ENCODE measurements at regions not wholly inside any gene's neighbourhood (a gene's known extent, or its start where the extent isn't known, plus 50 kb on each side); places are given as distances from the start of the nearest gene placed in this dataset.

- ATAC-seq (no peak), DNase-seq (ENCODE audit: low spot score) (no peak)
- H3K4me3 Mint-ChIP-seq: no peak overlapping the region
- H3K36me3 Mint-ChIP-seq: no peaks in the 10 kb centered on the region
- no peaks in the 10 kb centered on the region for H3K27me3 Mint-ChIP-seq (ENCODE audit: low read depth)
- H3K9me3 Mint-ChIP-seq: no peaks in the 10 kb centered on the region
- H3K4me1 Mint-ChIP-seq: peaks cover 10% of the 10 kb centered on the region
- no peak overlapping the region; the same call in 1 of the 2 replicates for H3K27ac Mint-ChIP-seq
- ChIA-PET CTCF (no interaction called here), POLR2A (no interaction called here)
- TF ChIP-seq SOX15 (CRISPR knock-in tag; IDR thresholded peaks at IDR 0.05) (no peak), FOXP1 (CRISPR knock-in tag; IDR thresholded peaks at IDR 0.05; ENCODE audit: borderline replicate concordance) (no peak), TEAD1 (CRISPR knock-in tag; IDR thresholded peaks at IDR 0.05) (no peak), ZNF232 (CRISPR knock-in tag; IDR thresholded peaks at IDR 0.05) (no peak), ZNF219 (CRISPR knock-in tag; IDR thresholded peaks at IDR 0.05; ENCODE audit: borderline replicate concordance) (no peak), ZNF425 (CRISPR knock-in tag; conservative IDR thresholded peaks at IDR 0.05) (no peak), STAT6 (CRISPR knock-in tag; conservative IDR thresholded peaks at IDR 0.05; ENCODE audit: low read depth) (no peak)
- TF ChIP-seq, protein P1, sequence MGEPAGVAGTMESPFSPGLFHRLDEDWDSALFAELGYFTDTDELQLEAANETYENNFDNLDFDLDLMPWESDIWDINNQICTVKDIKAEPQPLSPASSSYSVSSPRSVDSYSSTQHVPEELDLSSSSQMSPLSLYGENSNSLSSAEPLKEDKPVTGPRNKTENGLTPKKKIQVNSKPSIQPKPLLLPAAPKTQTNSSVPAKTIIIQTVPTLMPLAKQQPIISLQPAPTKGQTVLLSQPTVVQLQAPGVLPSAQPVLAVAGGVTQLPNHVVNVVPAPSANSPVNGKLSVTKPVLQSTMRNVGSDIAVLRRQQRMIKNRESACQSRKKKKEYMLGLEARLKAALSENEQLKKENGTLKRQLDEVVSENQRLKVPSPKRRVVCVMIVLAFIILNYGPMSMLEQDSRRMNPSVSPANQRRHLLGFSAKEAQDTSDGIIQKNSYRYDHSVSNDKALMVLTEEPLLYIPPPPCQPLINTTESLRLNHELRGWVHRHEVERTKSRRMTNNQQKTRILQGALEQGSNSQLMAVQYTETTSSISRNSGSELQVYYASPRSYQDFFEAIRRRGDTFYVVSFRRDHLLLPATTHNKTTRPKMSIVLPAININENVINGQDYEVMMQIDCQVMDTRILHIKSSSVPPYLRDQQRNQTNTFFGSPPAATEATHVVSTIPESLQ (CRISPR knock-in tag; IDR thresholded peaks at IDR 0.05): no peak
These were observed 172.1 kb downstream of the ETNK1 start for GRCh38 chr12:22796941-22797630.

DNA sequence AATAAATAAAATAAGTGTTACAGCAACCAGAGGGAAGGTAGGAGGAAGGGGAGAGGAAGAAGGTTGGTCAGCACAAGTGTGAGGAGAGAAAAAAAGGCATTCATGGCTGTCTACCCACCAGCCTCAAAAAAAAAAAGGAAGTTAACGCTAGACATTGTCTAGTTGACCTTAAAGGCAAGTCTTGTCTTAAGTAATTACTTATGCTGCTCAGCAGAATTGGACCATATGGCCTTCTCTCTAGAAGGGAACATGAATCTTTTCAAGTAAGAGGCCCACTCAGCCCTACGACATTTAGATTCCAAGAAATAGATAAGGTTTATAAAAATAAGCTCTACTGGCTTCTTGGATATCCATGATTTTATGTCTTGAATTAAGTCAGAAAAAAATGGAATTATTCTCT, 172.7 kb downstream of the ETNK1 start:
- Mint-ChIP-seq H3K4me3 (no peak overlapping the region), H3K9me3 (no peaks in the 10 kb centered on the region), H3K27me3 (ENCODE audit: low read depth) (no peaks in the 10 kb centered on the region), H3K36me3 (no peaks in the 10 kb centered on the region), H3K4me1 (peaks cover 10% of the 10 kb centered on the region), H3K27ac (no peak overlapping the region)
- ChIA-PET CTCF (no interaction called here), POLR2A (no interaction called here)
- ATAC-seq: no peak
- DNase-seq (ENCODE audit: low spot score): no peak
- TF ChIP-seq E2F1 (CRISPR knock-in tag; IDR thresholded peaks at IDR 0.05): no peak
- no peak for TF ChIP-seq ZNF512 (CRISPR knock-in tag; IDR thresholded peaks at IDR 0.05; ENCODE audit: borderline replicate concordance)
- TF ChIP-seq NR3C1 (CRISPR knock-in tag; conservative IDR thresholded peaks at IDR 0.05; ENCODE audit: low read depth): no peak
- TF ChIP-seq, protein P2, sequence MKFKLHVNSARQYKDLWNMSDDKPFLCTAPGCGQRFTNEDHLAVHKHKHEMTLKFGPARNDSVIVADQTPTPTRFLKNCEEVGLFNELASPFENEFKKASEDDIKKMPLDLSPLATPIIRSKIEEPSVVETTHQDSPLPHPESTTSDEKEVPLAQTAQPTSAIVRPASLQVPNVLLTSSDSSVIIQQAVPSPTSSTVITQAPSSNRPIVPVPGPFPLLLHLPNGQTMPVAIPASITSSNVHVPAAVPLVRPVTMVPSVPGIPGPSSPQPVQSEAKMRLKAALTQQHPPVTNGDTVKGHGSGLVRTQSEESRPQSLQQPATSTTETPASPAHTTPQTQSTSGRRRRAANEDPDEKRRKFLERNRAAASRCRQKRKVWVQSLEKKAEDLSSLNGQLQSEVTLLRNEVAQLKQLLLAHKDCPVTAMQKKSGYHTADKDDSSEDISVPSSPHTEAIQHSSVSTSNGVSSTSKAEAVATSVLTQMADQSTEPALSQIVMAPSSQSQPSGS (CRISPR knock-in tag; IDR thresholded peaks at IDR 0.05; ENCODE audit: borderline replicate concordance, low read depth): no peak
- TF ChIP-seq, protein P3, sequence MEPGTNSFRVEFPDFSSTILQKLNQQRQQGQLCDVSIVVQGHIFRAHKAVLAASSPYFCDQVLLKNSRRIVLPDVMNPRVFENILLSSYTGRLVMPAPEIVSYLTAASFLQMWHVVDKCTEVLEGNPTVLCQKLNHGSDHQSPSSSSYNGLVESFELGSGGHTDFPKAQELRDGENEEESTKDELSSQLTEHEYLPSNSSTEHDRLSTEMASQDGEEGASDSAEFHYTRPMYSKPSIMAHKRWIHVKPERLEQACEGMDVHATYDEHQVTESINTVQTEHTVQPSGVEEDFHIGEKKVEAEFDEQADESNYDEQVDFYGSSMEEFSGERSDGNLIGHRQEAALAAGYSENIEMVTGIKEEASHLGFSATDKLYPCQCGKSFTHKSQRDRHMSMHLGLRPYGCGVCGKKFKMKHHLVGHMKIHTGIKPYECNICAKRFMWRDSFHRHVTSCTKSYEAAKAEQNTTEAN (CRISPR knock-in tag; IDR thresholded peaks at IDR 0.05): no peak
- TF ChIP-seq CREB1 (CRISPR knock-in tag; IDR thresholded peaks at IDR 0.05): no peak
- no peak for TF ChIP-seq NFATC4 (CRISPR knock-in tag; IDR thresholded peaks at IDR 0.05)
- no peak for TF ChIP-seq ZNF317 (CRISPR knock-in tag; IDR thresholded peaks at IDR 0.05; ENCODE audit: borderline replicate concordance, low read depth)
- no peak for TF ChIP-seq ZNF281 (CRISPR knock-in tag; IDR thresholded peaks at IDR 0.05)
- TF ChIP-seq NR1H2 (CRISPR knock-in tag; IDR thresholded peaks at IDR 0.05): no peak
